ENCODE measurements at regions not wholly inside any gene's neighbourhood (a gene's known extent, or its start where the extent isn't known, plus 50 kb on each side); places are given as distances from the start of the nearest gene placed in this dataset.

DNA sequence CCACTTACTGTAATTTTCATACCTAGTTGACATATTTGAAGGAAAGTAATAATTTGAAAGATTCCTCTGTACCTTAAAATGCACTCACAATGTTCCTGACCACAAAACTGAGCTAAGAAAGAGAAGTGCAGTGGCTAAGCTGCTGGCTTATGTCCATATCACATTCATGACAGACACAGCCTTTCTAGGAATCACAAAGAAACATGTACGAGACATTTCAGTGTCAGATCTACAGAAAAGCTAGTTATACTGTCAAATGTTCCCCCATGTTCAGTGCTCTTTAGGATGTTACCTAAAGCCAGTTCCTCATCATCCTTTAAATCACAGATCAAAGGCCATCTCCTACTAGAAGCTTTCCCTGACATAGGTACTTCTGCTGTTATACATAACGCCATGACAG is 142.2 kb upstream of the C11orf58 start:
- Histone ChIP-seq H2AK5ac (ENCODE audit: low read length) (no peak overlapping the region), H2AFZ (ENCODE audit: insufficient read depth, low read length, poor library complexity) (no peak overlapping the region), H3K9me3 (ENCODE audit: insufficient read depth, low read depth, low read length) (no peaks in the 10 kb centered on the region), H3K27me3 (ENCODE audit: insufficient read depth, low read length) (no peaks in the 10 kb centered on the region), H2BK12ac (ENCODE audit: low read length) (no peak overlapping the region), H3K9ac (ENCODE audit: low read length) (no peak overlapping the region), H3K36me3 (ENCODE audit: control insufficient read depth in 1 of 2, insufficient read depth in 2 of 2, low read length in 2 of 2) (no peaks in the 10 kb centered on the region), H3K79me2 (ENCODE audit: control insufficient read depth, insufficient read depth, low read length, poor library complexity) (no peaks in the 10 kb centered on the region), H2BK120ac (ENCODE audit: insufficient read depth, low read length, poor library complexity) (no peak overlapping the region), H3K23ac (ENCODE audit: low read length) (no peak overlapping the region), H3K79me1 (ENCODE audit: low read length) (no peaks in the 10 kb centered on the region), H3K4me1 (ENCODE audit: control insufficient read depth in 1 of 2, insufficient read depth in 2 of 2, low read length in 2 of 2) (no peaks in the 10 kb centered on the region), H4K91ac (ENCODE audit: low read depth, low read length) (no peak overlapping the region), H4K8ac (ENCODE audit: low read depth, low read length) (no peak overlapping the region), H3K4ac (ENCODE audit: low read depth, low read length) (no peak overlapping the region), H3K14ac (ENCODE audit: low read length) (no peak overlapping the region), H2BK5ac (ENCODE audit: low read depth, low read length, poor library complexity) (no peak overlapping the region), H3K4me3 (ENCODE audit: low read depth, low read length) (no peak overlapping the region), H3K18ac (ENCODE audit: low read length) (no peak overlapping the region), H4K12ac (ENCODE audit: low read depth, low read length) (no peak overlapping the region), H3K4me2 (ENCODE audit: low read length) (no peak overlapping the region), H3K27ac (ENCODE audit: low read depth, low read length) (no peak overlapping the region)
- no peak for DNase-seq
- WGBS (ENCODE audit: extremely low coverage, insufficient coverage, insufficient read length) = no CpG with 5 or more reads among the region's 2 CpGs

GRCh38 chr11:16591157-16591556 is 147.3 kb upstream of the C11orf58 start:
- no peak overlapping the region for H3K4me3 ChIP-seq (ENCODE audit: low read depth, low read length)
- H3K9ac ChIP-seq (ENCODE audit: low read length) = no peak overlapping the region
- no peaks in the 10 kb centered on the region for H3K9me3 ChIP-seq (ENCODE audit: insufficient read depth, low read depth, low read length)
- H3K18ac ChIP-seq (ENCODE audit: low read length) = no peak overlapping the region
- DNase-seq = no peak
- no peak overlapping the region for H2BK120ac ChIP-seq (ENCODE audit: insufficient read depth, low read length, poor library complexity)
- no peak overlapping the region for H3K23ac ChIP-seq (ENCODE audit: low read length)
- no peak overlapping the region for H3K14ac ChIP-seq (ENCODE audit: low read length)
- no peak overlapping the region for H2AK5ac ChIP-seq (ENCODE audit: low read length)
- no peaks in the 10 kb centered on the region for H3K36me3 ChIP-seq (ENCODE audit: control insufficient read depth in 1 of 2, insufficient read depth in 2 of 2, low read length in 2 of 2)
- no peak overlapping the region for H3K4ac ChIP-seq (ENCODE audit: low read depth, low read length)
- H3K79me1 ChIP-seq (ENCODE audit: low read length) = no peaks in the 10 kb centered on the region
- H3K4me2 ChIP-seq (ENCODE audit: low read length) = no peak overlapping the region
- no peaks in the 10 kb centered on the region for H3K79me2 ChIP-seq (ENCODE audit: control insufficient read depth, insufficient read depth, low read length, poor library complexity)
- no peak overlapping the region for H2AFZ ChIP-seq (ENCODE audit: insufficient read depth, low read length, poor library complexity)
- no peak overlapping the region for H4K8ac ChIP-seq (ENCODE audit: low read depth, low read length)
- no peaks in the 10 kb centered on the region for H3K4me1 ChIP-seq (ENCODE audit: control insufficient read depth in 1 of 2, insufficient read depth in 2 of 2, low read length in 2 of 2)
- H2BK5ac ChIP-seq (ENCODE audit: low read depth, low read length, poor library complexity) = no peak overlapping the region
- no peaks in the 10 kb centered on the region for H3K27me3 ChIP-seq (ENCODE audit: insufficient read depth, low read length)
- no peak overlapping the region for H3K27ac ChIP-seq (ENCODE audit: low read depth, low read length)
- H4K12ac ChIP-seq (ENCODE audit: low read depth, low read length) = no peak overlapping the region
- H2BK12ac ChIP-seq (ENCODE audit: low read length) = no peak overlapping the region
- H4K91ac ChIP-seq (ENCODE audit: low read depth, low read length) = no peak overlapping the region

- no peaks in the 10 kb centered on the region for H3K9me3 ChIP-seq (ENCODE audit: insufficient read depth, low read depth, low read length)
- H4K8ac ChIP-seq (ENCODE audit: low read depth, low read length) = no peak overlapping the region
- no peak overlapping the region for H3K4ac ChIP-seq (ENCODE audit: low read depth, low read length)
- H3K9ac ChIP-seq (ENCODE audit: low read length) = no peak overlapping the region
- no peak overlapping the region for H2BK12ac ChIP-seq (ENCODE audit: low read length)
- H2BK120ac ChIP-seq (ENCODE audit: insufficient read depth, low read length, poor library complexity) = no peak overlapping the region
- no peak overlapping the region for H3K4me3 ChIP-seq (ENCODE audit: low read depth, low read length)
- H3K14ac ChIP-seq (ENCODE audit: low read length) = no peak overlapping the region
- whole genome bisulfite sequencing (ENCODE audit: extremely low coverage, insufficient coverage, insufficient read length) = no CpG with 5 or more reads among the region's 1 CpG
- H3K4me2 ChIP-seq (ENCODE audit: low read length) = no peak overlapping the region
- H2AFZ ChIP-seq (ENCODE audit: insufficient read depth, low read length, poor library complexity) = no peak overlapping the region
- no peaks in the 10 kb centered on the region for H3K36me3 ChIP-seq (ENCODE audit: control insufficient read depth in 1 of 2, insufficient read depth in 2 of 2, low read length in 2 of 2)
- H3K79me2 ChIP-seq (ENCODE audit: control insufficient read depth, insufficient read depth, low read length, poor library complexity) = no peaks in the 10 kb centered on the region
- H2AK5ac ChIP-seq (ENCODE audit: low read length) = no peak overlapping the region
- H4K91ac ChIP-seq (ENCODE audit: low read depth, low read length) = no peak overlapping the region
- no peak overlapping the region for H3K27ac ChIP-seq (ENCODE audit: low read depth, low read length)
- H3K27me3 ChIP-seq (ENCODE audit: insufficient read depth, low read length) = no peaks in the 10 kb centered on the region
- H3K23ac ChIP-seq (ENCODE audit: low read length) = no peak overlapping the region
- DNase-seq = no peak
- H3K18ac ChIP-seq (ENCODE audit: low read length) = no peak overlapping the region
- H3K4me1 ChIP-seq (ENCODE audit: control insufficient read depth in 1 of 2, insufficient read depth in 2 of 2, low read length in 2 of 2) = no peaks in the 10 kb centered on the region
- H4K12ac ChIP-seq (ENCODE audit: low read depth, low read length) = no peak overlapping the region
- H2BK5ac ChIP-seq (ENCODE audit: low read depth, low read length, poor library complexity) = no peak overlapping the region
- no peaks in the 10 kb centered on the region for H3K79me1 ChIP-seq (ENCODE audit: low read length)
These were observed 150.8 kb upstream of the C11orf58 start for GRCh38 chr11:16587670-16588069.

DNA sequence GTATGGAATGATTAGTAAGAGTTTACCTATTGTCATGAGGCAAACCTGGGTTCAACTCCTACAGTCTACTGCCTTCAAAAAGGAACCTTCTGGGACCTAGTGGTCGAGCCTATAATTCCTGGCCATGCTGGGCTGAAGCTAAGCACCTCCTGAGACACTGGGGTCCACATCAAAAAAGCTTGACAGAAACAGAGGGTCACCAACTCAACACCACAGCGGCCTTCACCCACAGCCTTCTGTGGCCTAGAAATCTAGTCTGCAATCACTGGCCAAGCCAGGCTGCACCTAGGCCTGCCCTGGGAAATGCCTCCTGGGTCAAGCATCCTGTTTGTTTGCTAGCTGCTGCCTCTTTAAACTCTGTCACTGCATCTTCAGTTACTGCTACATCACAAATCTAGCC is 153.9 kb upstream of the C11orf58 start:
- Histone ChIP-seq H2BK5ac (ENCODE audit: low read depth, low read length, poor library complexity) (no peak overlapping the region), H3K18ac (ENCODE audit: low read length) (no peak overlapping the region)
- DNase-seq = no peak

More for the DNA sequence above, 153.9 kb upstream of the C11orf58 start:
- H3K27ac ChIP-seq (ENCODE audit: low read depth, low read length) = no peak overlapping the region
- WGBS (ENCODE audit: extremely low coverage, insufficient coverage, insufficient read length) = no CpG with 5 or more reads among the region's 2 CpGs
- no peaks in the 10 kb centered on the region for H3K79me2 ChIP-seq (ENCODE audit: control insufficient read depth, insufficient read depth, low read length, poor library complexity)
- H3K4me1 ChIP-seq (ENCODE audit: control insufficient read depth in 1 of 2, insufficient read depth in 2 of 2, low read length in 2 of 2) = no peaks in the 10 kb centered on the region
- H3K9ac ChIP-seq (ENCODE audit: low read length) = no peak overlapping the region
- no peaks in the 10 kb centered on the region for H3K27me3 ChIP-seq (ENCODE audit: insufficient read depth, low read length)
- no peak overlapping the region for H3K4me3 ChIP-seq (ENCODE audit: low read depth, low read length)
- no peak overlapping the region for H2BK120ac ChIP-seq (ENCODE audit: insufficient read depth, low read length, poor library complexity)
- no peak overlapping the region for H2AFZ ChIP-seq (ENCODE audit: insufficient read depth, low read length, poor library complexity)
- no peaks in the 10 kb centered on the region for H3K79me1 ChIP-seq (ENCODE audit: low read length)
- H3K9me3 ChIP-seq (ENCODE audit: insufficient read depth, low read depth, low read length) = no peaks in the 10 kb centered on the region
- H3K14ac ChIP-seq (ENCODE audit: low read length) = no peak overlapping the region
- no peak overlapping the region for H4K91ac ChIP-seq (ENCODE audit: low read depth, low read length)
- no peak overlapping the region for H3K4me2 ChIP-seq (ENCODE audit: low read length)
- H2AK5ac ChIP-seq (ENCODE audit: low read length) = no peak overlapping the region
- no peak overlapping the region for H4K8ac ChIP-seq (ENCODE audit: low read depth, low read length)
- H3K23ac ChIP-seq (ENCODE audit: low read length) = no peak overlapping the region
- H2BK12ac ChIP-seq (ENCODE audit: low read length) = no peak overlapping the region
- H3K4ac ChIP-seq (ENCODE audit: low read depth, low read length) = no peak overlapping the region
- no peaks in the 10 kb centered on the region for H3K36me3 ChIP-seq (ENCODE audit: control insufficient read depth in 1 of 2, insufficient read depth in 2 of 2, low read length in 2 of 2)
- no peak overlapping the region for H4K12ac ChIP-seq (ENCODE audit: low read depth, low read length)
